Activated CD4-positive, alpha-beta T cell treated with anti-CD3 and anti-CD28 coated beads, Interleukin-2, amount 50 U/mL, for 16 hours (primary cell): ENCODE measurements at regions not wholly inside any gene's neighbourhood (a gene's known extent, or its start where the extent isn't known, plus 50 kb on each side); places are given as distances from the start of the nearest gene placed in this dataset.

Source experiments
- DNase-seq: peaks from one replicate; pipeline ENCODE4 v3.0.0-alpha.2; 2020

- no peak for DNase-seq
These were observed 50.0 kb upstream of the CLDN5 start for GRCh38 chr22:19574247-19574646.

DNA sequence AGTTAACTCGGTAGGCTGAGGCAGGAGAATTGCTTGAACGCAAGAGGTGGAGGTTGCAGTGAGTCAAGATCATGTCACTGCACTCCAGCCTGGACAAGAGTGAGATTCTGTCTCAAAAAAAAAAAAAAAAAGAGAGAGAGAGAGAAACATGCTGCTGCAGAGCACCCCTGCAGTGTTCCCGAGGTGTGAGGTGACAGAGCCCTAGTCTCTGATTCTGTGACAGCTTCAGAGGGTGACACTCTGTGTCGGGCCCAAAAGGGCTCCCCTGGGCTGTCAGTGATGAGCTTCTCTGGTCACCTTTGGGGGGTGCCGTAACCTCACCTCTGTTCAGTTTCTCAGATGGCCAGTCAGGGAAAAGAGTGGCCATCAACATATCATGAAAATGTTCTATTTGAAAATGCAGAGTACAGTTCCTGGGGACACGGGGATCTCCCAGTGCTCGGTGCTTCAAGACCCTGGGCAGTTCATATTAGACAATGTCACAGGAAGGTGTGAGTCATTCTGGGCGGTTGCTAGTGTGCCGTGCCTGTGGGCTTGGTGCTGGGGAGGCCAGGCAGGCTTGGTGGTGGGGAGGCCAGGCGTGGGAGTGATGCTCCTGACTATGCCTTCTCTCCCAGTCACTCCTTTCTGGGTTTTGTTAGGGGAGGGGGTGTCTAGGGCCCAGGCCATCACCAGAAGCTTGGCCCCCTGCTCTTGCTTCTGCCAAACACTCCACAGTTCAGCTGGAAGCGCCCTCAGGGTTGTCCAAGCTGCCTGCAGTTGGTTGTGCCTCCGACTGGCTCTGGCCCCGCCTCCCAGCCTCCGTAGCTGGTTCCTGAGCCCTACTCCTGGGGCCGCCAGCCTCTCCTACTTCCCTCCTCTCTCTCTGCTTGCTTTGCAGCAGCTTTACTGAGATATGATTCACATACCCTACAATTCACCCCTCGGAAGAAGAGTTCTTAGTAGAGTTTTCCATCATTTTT is 52.5 kb upstream of the CLDN5 start:
- peak; percentile 86 for DNase-seq

GRCh38 chr22:19577422-19577966 is 53.3 kb upstream of the CLDN5 start:
- DNase-seq = no peak

GRCh38 chr22:19578180-19579004 is 54.2 kb upstream of the CLDN5 start:
- DNase-seq = no peak

- DNase-seq = peak; percentile 3
These were observed 55.1 kb upstream of the CLDN5 start for GRCh38 chr22:19579115-19579811.

- peak; percentile 60 for DNase-seq
These were observed 55.7 kb upstream of the CLDN5 start for GRCh38 chr22:19579880-19580279.

DNA sequence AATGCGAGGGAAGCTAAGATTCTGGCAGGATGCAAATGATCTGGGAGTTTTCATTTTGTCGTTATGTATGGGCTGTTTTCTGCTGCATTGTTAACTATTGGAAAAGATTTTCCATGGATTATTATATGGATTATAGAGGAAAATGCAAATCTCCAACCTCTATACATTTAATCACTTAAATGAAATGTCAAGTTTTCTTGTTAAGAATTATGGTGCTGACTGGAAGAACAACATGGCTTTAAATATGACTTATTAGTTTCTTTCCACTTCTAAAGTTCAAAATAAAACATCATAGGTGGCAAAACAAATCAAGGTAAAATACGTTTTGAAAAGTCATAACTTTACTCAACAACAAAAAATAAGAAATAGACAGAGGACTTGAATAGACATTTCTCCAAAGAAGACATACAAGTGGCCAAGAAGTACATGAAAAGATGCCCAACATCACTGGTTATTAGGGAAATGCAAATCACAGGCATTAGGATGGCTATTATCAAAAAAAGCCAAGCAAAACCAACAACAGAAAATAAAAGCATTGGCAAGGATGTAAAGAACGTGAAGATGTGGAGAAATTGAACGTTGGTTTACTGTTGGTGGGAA is 56.2 kb upstream of the CLDN5 start:
- DNase-seq = no peak

DNA sequence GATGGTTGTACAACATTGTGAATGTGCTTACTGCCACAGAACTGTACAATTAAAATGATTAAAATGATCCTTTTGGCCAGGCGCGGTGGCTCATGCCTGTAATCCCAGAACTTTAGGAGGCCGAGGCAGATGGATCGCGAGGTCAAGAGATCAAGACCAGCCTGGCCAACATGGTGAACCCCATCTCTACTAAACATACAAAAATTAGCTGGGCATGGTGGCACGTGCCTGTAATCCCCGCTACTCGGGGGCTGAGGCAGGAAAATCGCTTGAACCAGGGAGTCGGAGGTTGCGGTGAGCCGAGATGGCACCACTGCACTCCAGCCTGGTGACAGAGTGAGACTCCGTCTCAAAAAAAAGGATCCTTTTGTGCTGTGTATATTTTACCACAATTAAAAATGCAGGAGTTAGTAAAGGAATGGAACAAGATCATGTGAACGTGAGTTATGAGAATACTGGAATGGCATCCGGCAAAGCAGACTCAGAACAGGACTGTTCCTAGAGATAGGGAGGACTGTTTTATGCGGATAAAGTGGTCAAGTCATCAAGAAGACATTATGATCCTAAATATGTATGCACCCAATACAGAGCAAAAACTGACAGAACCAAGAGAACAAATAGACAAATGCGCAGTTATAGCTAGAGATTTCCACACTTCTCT is 58.0 kb upstream of the CLDN5 start:
- no peak for DNase-seq

- no peak for DNase-seq
These were observed 62.9 kb upstream of the CLDN5 start for GRCh38 chr22:19586922-19587684.

- DNase-seq = no peak
These were observed 66.5 kb upstream of the CLDN5 start for GRCh38 chr22:19590696-19591095.

DNA sequence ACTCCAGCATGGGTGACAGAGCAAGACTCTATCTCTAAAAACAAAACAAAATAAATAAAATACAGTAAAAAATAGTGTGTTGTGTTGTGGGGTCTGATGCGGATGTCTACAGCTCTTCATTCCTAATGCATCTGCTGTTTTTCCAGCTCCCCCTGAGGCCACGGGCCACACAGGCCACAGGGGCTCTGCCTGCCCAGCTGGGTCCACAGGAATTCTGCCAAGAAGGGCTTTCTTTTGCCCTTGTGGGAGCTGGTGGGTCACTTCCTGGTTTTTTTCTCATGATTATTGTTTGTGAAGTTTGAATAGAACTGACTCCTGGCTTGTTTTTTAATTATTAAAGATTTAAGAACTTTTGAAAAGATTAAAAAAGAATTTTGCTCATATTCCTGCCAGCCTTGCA is 67.4 kb upstream of the CLDN5 start:
- no peak for DNase-seq

DNA sequence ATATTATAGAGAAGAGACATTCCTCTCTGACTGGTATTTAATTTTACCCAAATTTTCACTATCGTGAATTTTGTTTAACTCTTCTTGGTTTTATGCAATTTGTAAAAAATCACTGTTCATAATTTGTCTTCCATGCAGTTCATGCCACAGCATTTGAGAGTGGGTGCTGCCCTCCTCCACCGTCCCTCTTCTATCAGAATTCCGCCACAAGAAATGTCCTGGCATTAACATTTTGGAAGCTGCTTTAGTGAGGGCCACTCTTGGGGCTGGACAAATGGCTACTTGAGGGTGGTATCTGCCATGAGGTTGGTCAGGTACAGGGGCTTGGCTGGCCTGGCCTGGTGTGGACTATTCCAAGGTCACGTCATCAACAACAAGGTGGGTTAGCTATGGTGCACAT is 68.3 kb upstream of the CLDN5 start:
- no peak for DNase-seq

DNA sequence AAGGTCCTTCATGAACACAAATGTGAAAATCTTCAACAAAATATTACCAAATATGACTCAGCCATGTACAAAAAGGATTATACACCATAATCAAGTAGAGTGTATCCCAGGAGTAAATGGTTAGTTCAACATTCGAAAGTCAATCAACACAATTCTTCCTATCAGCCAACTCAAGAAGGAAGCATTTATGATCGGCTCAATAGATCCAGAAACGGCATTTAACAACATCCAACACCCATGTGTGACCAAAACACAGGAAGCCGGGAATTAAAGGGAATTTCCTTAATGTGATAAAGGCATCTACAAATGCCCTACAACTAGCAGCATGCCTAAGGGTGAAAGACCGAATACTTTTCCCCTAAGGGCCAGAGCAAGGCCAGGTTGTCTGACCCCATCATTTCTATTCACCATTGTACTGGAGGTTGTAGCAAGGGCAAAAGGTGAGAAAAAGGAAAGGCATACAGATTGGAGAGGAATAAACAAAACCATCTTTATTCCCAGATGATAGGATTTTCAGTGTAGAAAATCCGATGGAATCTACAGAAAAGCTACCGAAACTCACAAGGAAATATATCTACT is 69.9 kb upstream of the CLDN5 start:
- no peak for DNase-seq

- DNase-seq = no peak
These were observed 71.3 kb upstream of the CLDN5 start for GRCh38 chr22:19595532-19595931.

DNA sequence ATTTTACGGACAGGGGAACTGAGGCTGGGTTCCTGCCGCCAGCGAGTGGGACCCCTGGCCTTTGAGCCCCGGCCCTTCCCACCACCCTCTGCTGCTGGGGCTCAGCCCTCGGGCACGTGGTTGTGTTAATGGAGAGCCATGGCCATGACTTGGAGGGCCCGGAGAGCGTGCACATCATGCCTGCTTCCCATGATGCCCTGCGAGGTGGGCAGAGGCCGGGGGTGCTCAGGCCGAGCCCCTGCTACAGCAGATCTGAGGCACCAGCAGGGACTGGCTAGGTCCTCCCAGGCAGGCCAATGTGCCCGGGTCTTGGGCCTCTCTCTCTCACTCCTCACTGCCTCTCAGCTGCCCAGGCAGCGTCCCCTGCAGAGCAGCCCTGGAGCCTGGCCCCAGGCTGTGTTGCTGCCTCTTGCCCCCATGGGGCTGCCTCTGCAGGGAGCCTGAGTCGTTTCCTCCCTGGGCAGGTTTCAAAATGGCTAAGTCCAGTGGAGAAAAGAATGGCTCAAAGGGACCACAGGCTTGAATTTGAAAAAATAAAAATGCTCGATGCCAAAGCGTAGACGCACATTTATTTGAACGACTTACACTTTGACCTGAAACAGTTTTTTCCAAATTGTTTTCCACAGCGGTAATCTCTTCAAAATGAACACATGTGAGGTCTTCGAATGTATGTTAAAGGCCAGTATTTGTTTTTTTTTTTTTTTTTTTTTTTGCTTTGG is 72.6 kb upstream of the CLDN5 start:
- DNase-seq = no peak

GRCh38 chr22:19597399-19597735 is 73.2 kb upstream of the CLDN5 start:
- DNase-seq = peak; percentile 42

DNA sequence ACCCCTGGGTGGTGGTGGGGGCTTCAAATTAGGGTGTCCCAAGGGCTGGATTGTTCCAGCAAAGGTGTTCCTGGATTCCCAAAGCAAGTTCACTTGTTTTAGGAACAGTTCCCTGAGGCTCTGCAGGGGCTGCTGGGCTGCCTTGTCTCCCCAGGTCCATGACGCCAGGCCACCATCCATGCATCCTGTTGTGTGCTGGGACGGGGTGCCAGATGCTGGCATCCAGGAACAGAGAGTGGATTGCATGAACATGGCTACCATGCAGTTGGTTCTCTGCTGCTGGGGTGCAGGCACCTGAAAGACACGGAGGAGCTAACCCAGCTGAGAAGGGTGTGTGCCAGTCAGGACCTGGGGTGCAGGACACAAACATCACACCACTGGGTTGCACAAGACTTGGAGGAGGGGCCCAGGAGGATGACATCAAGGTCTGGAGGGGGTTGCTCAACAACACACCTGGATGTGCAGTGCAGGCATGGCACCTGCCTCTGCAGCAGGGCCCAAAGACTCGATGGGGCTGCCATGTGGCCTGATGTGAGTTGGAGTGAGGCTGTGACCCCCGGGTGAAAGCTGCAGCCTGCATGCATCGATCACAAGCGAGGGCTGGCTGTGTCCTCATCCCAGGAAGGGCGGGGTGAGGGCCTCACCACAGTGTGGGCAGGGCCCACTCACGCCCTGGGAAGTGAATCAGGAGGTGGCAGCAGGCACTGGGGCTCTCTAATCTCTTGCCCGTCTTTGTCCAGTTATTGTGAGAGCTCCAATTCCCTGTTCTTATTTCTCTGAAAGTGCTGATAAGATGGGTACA is 74.0 kb upstream of the CLDN5 start:
- no peak for DNase-seq

- no peak for DNase-seq
These were observed 74.8 kb upstream of the CLDN5 start for GRCh38 chr22:19599004-19599403.

DNA sequence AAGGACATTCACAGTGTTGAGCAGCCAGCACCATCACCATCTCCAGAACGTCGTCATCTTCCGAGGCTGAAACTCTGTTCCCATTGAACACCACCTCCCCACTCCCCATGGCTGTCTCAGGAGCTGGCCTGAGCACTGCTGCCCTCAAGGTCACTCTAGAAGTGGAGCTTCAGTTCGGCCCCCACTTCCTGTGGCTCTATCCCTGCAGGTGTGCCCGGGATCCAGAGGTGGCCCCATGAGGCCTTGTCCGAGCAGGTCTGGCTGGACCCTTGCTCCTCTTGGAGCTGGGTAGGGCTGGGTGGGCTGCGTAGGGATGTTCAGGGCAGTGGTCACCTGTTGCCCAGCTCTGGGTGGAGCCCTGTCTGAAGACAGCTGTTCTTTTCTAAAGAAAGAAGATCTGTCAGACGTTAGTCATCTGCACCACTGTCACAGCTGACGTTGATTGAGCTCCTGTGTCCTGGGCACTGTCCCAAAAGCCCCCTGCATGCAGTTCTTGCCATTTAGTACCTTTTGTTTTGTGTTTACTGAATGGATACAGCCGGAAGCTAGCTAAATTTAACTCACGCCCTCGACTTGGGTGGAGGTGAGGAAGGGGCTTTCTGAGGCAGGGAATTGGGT is 75.5 kb upstream of the CLDN5 start:
- no peak for DNase-seq
